Heart left ventricle (tissue), 16 donors: ENCODE measurements at regions not wholly inside any gene's neighbourhood (a gene's known extent, or its start where the extent isn't known, plus 50 kb on each side); places are given as distances from the start of the nearest gene placed in this dataset.

Experiments
- ATAC-seq, 4 donors: fragments of 200-7000 bp; cut with Tn5 transposase; one replicate each; pipeline ENCODE4 v1.9.1; 2020 to 2022; ENCODE audit warnings: moderate library complexity in 4 of 4, mild to moderate bottlenecking in 3 of 4, moderate number of reproducible peaks in 1 of 4
- DNase-seq, 5 donors: peaks; one replicate each; pipeline ENCODE4 v3.0.0-alpha.2; 2020
- H3K27ac ChIP-seq, 12 donors: fragments of 200-600 bp; sonication (generic) in 4 of 12; one replicate each; pipeline versions ENCODE4 v1.5.0 to v1.8.0; 2016 to 2022; ENCODE audit warnings: mild to moderate bottlenecking in 2 of 12
- H3K27me3 ChIP-seq, 9 donors: fragments of 200-600 bp; sonication (generic) in 2 of 9; one replicate each; pipeline versions ENCODE4 v1.5.1 to v1.8.0; 2016 to 2022; ENCODE audit warnings: mild to moderate bottlenecking in 3 of 9
- H3K36me3 ChIP-seq, 9 donors: fragments of 200-600 bp; sonication (generic) in 2 of 9; one replicate each; pipeline versions ENCODE4 v1.5.0 to v1.8.0; 2018 to 2022; ENCODE audit warnings: mild to moderate bottlenecking in 2 of 9
- H3K4me1 ChIP-seq, 12 donors: fragments of 200-600 bp; sonication (generic) in 4 of 12; one replicate each; pipeline versions ENCODE4 v1.5.0 to v1.8.0; 2016 to 2022; ENCODE audit warnings: mild to moderate bottlenecking in 3 of 12
- H3K4me3 ChIP-seq, 12 donors: fragments of 200-600 bp; sonication (generic) in 4 of 12; one replicate each; pipeline versions ENCODE4 v1.5.0 to v1.8.0; 2017 to 2022; ENCODE audit warnings: mild to moderate bottlenecking in 9 of 12, moderate library complexity in 4 of 12
- H3K9me3 ChIP-seq, 12 donors: fragments of 200-600 bp; sonication (generic) in 4 of 12; one replicate each; pipeline versions ENCODE4 v1.5.0 to v1.8.0; 2016 to 2022; ENCODE audit warnings: mild to moderate bottlenecking in 1 of 12
- CTCF ChIP-seq, 12 donors: fragments of 200-600 bp; sonication (generic) in 4 of 12; IDR thresholded peaks; one replicate each; pipeline versions ENCODE4 v1.5.0 to v1.8.0; 2018 to 2022; ENCODE audit warnings: antibody characterized with exemption in 12 of 12, mild to moderate bottlenecking in 5 of 12
- POLR2A ChIP-seq, 2 donors: fragments of 450-650 bp; IDR thresholded peaks; one replicate each; pipeline ENCODE4 v1.6.1; 2017; ENCODE audit warnings: antibody characterized with exemption in 2 of 2, mild to moderate bottlenecking in 2 of 2, moderate library complexity in 2 of 2
- WGBS, 4 donors: extraction: QIAGEN DNeasy Blood & Tissue Kit in 2 of 4; methylation state at CpG; one replicate each; pipeline versions ENCODE4 v1.1.5 to v1.1.7; 2013 to 2018; 5-methylcytosine and 5-hydroxymethylcytosine counted together
- intact Hi-C, 10 donors: fragments of 100-400 bp; cut with DNase I; formaldehyde crosslinking; loops; one replicate each; pipeline versions ENCODE4 v1.11.1 to v1.14.2; 2022
- donor health status: ischemic (EF 13 %, LVEDD 7.1; RV severe dilation, severe dysfunction).
- donor health status: healthy with polysubstance abuse.
- donor health status: DM: no; HTN: yes; CAD: no.
- donor health status: DM: no; HTN: no; CAD: no.
- donor health status: ischemic (EF 25% LVEDD 6.9; RV normal size, moderate dysfunction).
- donor health status: ischemic (EF 25% LVEDD 5.7; RV mildly dilated, moderate dysfunction).
- donor health status: healthy.
- donor health status: DM: yes; HTN: yes; CAD: no.
- donor health status: ischemic (EF 35%, LVEDD 5.7; RV mildly dilated, moderate dysfunction).
- donor health status: nonischemic (EF 11% LVEDD 7.7; RV severe dilation, severe dysfunction).
- donor health status: DM: yes; HTN: yes; CAD: no.
- donor health status: PGD.
- donor health status: ischemic (EF 29% LVEDD 5.4; RV normal size, mild dysfunction).
- donor health status: nonischemic (EF 23%, LVEDD 6.1; RV moderate dilation, normal function).

- intact Hi-C loops = no loop called here
- H3K27ac ChIP-seq = no peak overlapping the region
- no peaks in the 10 kb centered on the region for H3K4me1 ChIP-seq
- TF ChIP-seq POLR2A (IDR thresholded peaks at IDR 0.05) (no peak), CTCF (IDR thresholded peaks at IDR 0.05) (no peak)
- DNase-seq (no peak), ATAC-seq (no peak)
- no peaks in the 10 kb centered on the region for H3K36me3 ChIP-seq
- no peak overlapping the region for H3K4me3 ChIP-seq
- H3K27me3 ChIP-seq = no peaks in the 10 kb centered on the region
- no peaks in the 10 kb centered on the region for H3K9me3 ChIP-seq
Observed at GRCh38 chr3:101163554-101163953, 156.8 kb downstream of the IMPG2 start.

GRCh38 chr3:101159478-101159877, 160.9 kb downstream of the IMPG2 start:
- peaks cover 0 to 15% (median 0%) of the 10 kb centered on the region in 12 donors for H3K4me1 ChIP-seq
- no peak for DNase-seq
- no peaks in the 10 kb centered on the region for H3K27me3 ChIP-seq
- TF ChIP-seq POLR2A (IDR thresholded peaks at IDR 0.05) (no peak), CTCF (IDR thresholded peaks at IDR 0.05) (no peak)
- H3K4me3 ChIP-seq = no peak overlapping the region
- intact Hi-C loops = loop anchor here in 1 of 10 donors (5.0 kb wide), 1 partner anchor 72 kb away; no protein-coding TSS in a partner anchor
- no peaks in the 10 kb centered on the region for H3K9me3 ChIP-seq
- H3K36me3 ChIP-seq = no peaks in the 10 kb centered on the region
- no peak overlapping the region for H3K27ac ChIP-seq
- no peak for ATAC-seq
- WGBS, 4 donors = 60 to 87% (median 81%) methylated on average over 3 of the region's 3 CpGs

GRCh38 chr3:101158374-101158773, 162.0 kb downstream of the IMPG2 start:
- TF ChIP-seq CTCF (IDR thresholded peaks at IDR 0.05) (no peak), POLR2A (IDR thresholded peaks at IDR 0.05) (no peak)
- 0 to 52% (median 22%) methylated on average over 1 of the region's 1 CpG for WGBS, 4 donors

GRCh38 chr3:101156787-101157345, 163.5 kb downstream of the IMPG2 start:
- WGBS, 4 donors = 79 to 94% (median 87%) methylated on average over 1 of the region's 1 CpG
- intact Hi-C loops = loop anchor here in 1 of 10 donors (5.0 kb wide), 1 partner anchor 70 kb away; no protein-coding TSS in a partner anchor
- Histone ChIP-seq H3K27me3 (no peaks in the 10 kb centered on the region), H3K36me3 (no peaks in the 10 kb centered on the region), H3K4me1 (peaks cover 0 to 15% (median 0%) of the 10 kb centered on the region in 12 donors), H3K9me3 (no peaks in the 10 kb centered on the region), H3K4me3 (no peak overlapping the region), H3K27ac (peak overlapping the region in 1 of 12 donors; percentile 46)
- no peak for DNase-seq
- no peak for ATAC-seq
- TF ChIP-seq POLR2A (IDR thresholded peaks at IDR 0.05) (no peak), CTCF (IDR thresholded peaks at IDR 0.05) (no peak)

More at GRCh38 chr3:101158374-101158773, 162.0 kb downstream of the IMPG2 start:
- Histone ChIP-seq H3K4me3 (no peak overlapping the region), H3K27ac (no peak overlapping the region), H3K27me3 (no peaks in the 10 kb centered on the region), H3K36me3 (no peaks in the 10 kb centered on the region), H3K4me1 (peaks cover 0 to 15% (median 0%) of the 10 kb centered on the region in 12 donors), H3K9me3 (no peaks in the 10 kb centered on the region)
- DNase-seq (no peak), ATAC-seq (no peak)
- intact Hi-C loops = loop anchor here in 1 of 10 donors (5.0 kb wide), 1 partner anchor 71 kb away; no protein-coding TSS in a partner anchor
